GM13976 (cell line): ENCODE measurements at regions not wholly inside any gene's neighbourhood (a gene's known extent, or its start where the extent isn't known, plus 50 kb on each side); places are given as distances from the start of the nearest gene placed in this dataset.

Source experiments
- DNase-seq: peaks from one replicate; pipeline ENCODE4 v3.0.0; 2012; ENCODE audit warnings: low spot score
- CTCF ChIP-seq: IDR thresholded peaks from 2 replicates; pipeline ENCODE4 v1.5.1; 2012; ENCODE audit warnings: borderline replicate concordance, mild to moderate bottlenecking; ENCODE audit not compliant: insufficient read depth; ENCODE audit errors: extremely low read depth, missing control alignments, control extremely low read depth
- in situ Hi-C: fragments of 300-500 bp; cut with MboI; formaldehyde crosslinking; loops from one replicate; pipeline ENCODE4 v1.12.0; 2022; ENCODE audit warnings: low sequenced_read_pairs, mixed read lengths, inconsistent platforms; ENCODE audit not compliant: unreplicated experiment

- DNase-seq: no peak
- in situ Hi-C loops: no loop called here
- TF ChIP-seq CTCF: no peak
Measured at GRCh38 chr6:23465912-23466311, 660.1 kb upstream of the NRSN1 start.

- in situ Hi-C loops: no loop called here
- TF ChIP-seq CTCF: no peak
- no peak for DNase-seq
Measured at GRCh38 chr6:23477586-23477985, 648.4 kb upstream of the NRSN1 start.

- no peak for TF ChIP-seq CTCF
- in situ Hi-C loops: no loop called here
- no peak for DNase-seq
Measured at GRCh38 chr6:23478312-23478711, 647.7 kb upstream of the NRSN1 start.

- in situ Hi-C loops: no loop called here
- TF ChIP-seq CTCF: no peak
- no peak for DNase-seq
Measured at GRCh38 chr6:23483896-23484295, 642.1 kb upstream of the NRSN1 start.

- TF ChIP-seq CTCF: no peak
- in situ Hi-C loops: no loop called here
- no peak for DNase-seq
Measured at GRCh38 chr6:23494367-23494766, 631.6 kb upstream of the NRSN1 start.

- DNase-seq: no peak
- in situ Hi-C loops: no loop called here
- no peak for TF ChIP-seq CTCF
Measured at GRCh38 chr6:23498013-23498412, 628.0 kb upstream of the NRSN1 start.

- no peak for DNase-seq
- in situ Hi-C loops: no loop called here
- no peak for TF ChIP-seq CTCF
Measured at GRCh38 chr6:23499549-23499948, 626.5 kb upstream of the NRSN1 start.
